K562 (cell line): ENCODE measurements at regions not wholly inside any gene's neighbourhood (a gene's known extent, or its start where the extent isn't known, plus 50 kb on each side); places are given as distances from the start of the nearest gene placed in this dataset.

Experiments
- ATAC-seq: fragments of 200-7000 bp; cut with Tn5 transposase; 3 replicates; pipeline ENCODE4 v1.9.1; 2020; ENCODE audit warnings: moderate library complexity
- BruUV-seq: library from RNA; stranded (reverse); fragments of 400-500 nt; replicated peaks from 2 replicates; lab custom pipeline; 2021; lab: Mats Ljungman, UMichigan
- CTCF ChIA-PET: fragments of 300-600 bp; formaldehyde crosslinking; extraction: SDS; loops from one replicate; lab custom pipeline; 2021; ENCODE audit warnings: low intra/inter-chr PET ratio; lab: Yijun Ruan, JAX
- POLR2A ChIA-PET: fragments of 300-600, 350-650 bp; sonication (Branson Sonifier 250); formaldehyde crosslinking; extraction: SDS; loops from one replicate; lab custom pipeline; 2021; ENCODE audit warnings: antibody characterized with exemption, inconsistent platforms; lab: Yijun Ruan, JAX
- DNase-seq, 4 experiments: peaks; one replicate each; pipeline versions ENCODE4 v3.0.0 to v3.0.0-alpha.2; 2011 to 2018; ENCODE audit warnings: low spot score in 3 of 4, mixed read lengths in 3 of 4; ENCODE audit errors: extremely low read depth in 1 of 4
- FAIRE-seq: peaks from 2 replicates; lab custom pipeline; 2011; peaks lifted over from hg19 to GRCh38; lab: Jason Lieb, UNC
- H2AFZ ChIP-seq: 2 replicates; pipeline ENCODE4 v1.6.0; 2011; ENCODE audit warnings: low read depth, low read length, control low read depth, inconsistent platforms
- H3K27ac ChIP-seq: fragments of 200-600 bp; 3 replicates; pipeline ENCODE4 v1.8.0; 2011; ENCODE audit warnings: low read depth, mild to moderate bottlenecking, control low read depth, inconsistent platforms, low read length, moderate library complexity, mixed read lengths; ENCODE audit errors: extremely low read depth
- H3K27me3 ChIP-seq, 2 experiments: fragments of 300-600 bp in 1 of 2; 2 replicates in 1 of 2; 3 replicates in 1 of 2; pipeline versions ENCODE4 v1.6.0 to v1.8.0; 2011; ENCODE audit warnings: inconsistent platforms in 2 of 2, low read length in 2 of 2, mild to moderate bottlenecking in 1 of 2, mixed read lengths in 1 of 2, moderate library complexity in 1 of 2; ENCODE audit not compliant: control insufficient read depth in 2 of 2, insufficient read depth in 2 of 2
- H3K36me3 ChIP-seq: fragments of 300-600 bp; 3 replicates; pipeline ENCODE4 v1.8.0; 2011; ENCODE audit warnings: mild to moderate bottlenecking, low read length, inconsistent platforms; ENCODE audit not compliant: control insufficient read depth, insufficient read depth
- H3K4me1 ChIP-seq, 2 experiments: fragments of 200-600 bp in 1 of 2; replicated peaks in 1 of 2; 2 replicates in 1 of 2; 3 replicates in 1 of 2; pipeline versions ENCODE4 v1.5.1 to v1.8.0; 2011; ENCODE audit warnings: inconsistent platforms in 2 of 2, low read length in 2 of 2, mild to moderate bottlenecking in 1 of 2, mixed read lengths in 1 of 2, moderate library complexity in 1 of 2; ENCODE audit not compliant: control insufficient read depth in 2 of 2, insufficient read depth in 2 of 2
- H3K4me2 ChIP-seq: 2 replicates; pipeline ENCODE4 v1.6.1; 2011; ENCODE audit warnings: low read length, control low read depth, inconsistent platforms, mixed read lengths; ENCODE audit not compliant: insufficient read depth
- H3K4me3 ChIP-seq: fragments of 200-600 bp; sonication (generic), shearing (Covaris generic); 2 replicates; pipeline ENCODE4 v1.5.1; 2016; ENCODE audit warnings: control low read depth, inconsistent platforms
- H3K79me2 ChIP-seq: fragments of 200-600 bp; 3 replicates; pipeline ENCODE4 v1.8.0; 2011; ENCODE audit warnings: low read length, inconsistent platforms; ENCODE audit not compliant: control insufficient read depth, insufficient read depth
- H3K9ac ChIP-seq, 2 experiments: 2 replicates each; pipeline versions ENCODE4 v1.6.0 to v1.6.1; 2011; ENCODE audit warnings: low read depth in 2 of 2, low read length in 2 of 2, control low read depth in 1 of 2, inconsistent platforms in 1 of 2, mild to moderate bottlenecking in 1 of 2, mixed read lengths in 1 of 2; ENCODE audit not compliant: insufficient read depth in 1 of 2
- H3K9me1 ChIP-seq: one replicate; pipeline ENCODE4 v1.6.0; 2011; ENCODE audit warnings: inconsistent platforms, mild to moderate bottlenecking, low read length, moderate library complexity; ENCODE audit not compliant: control insufficient read depth, insufficient read depth
- H3K9me3 ChIP-seq: replicated peaks from 2 replicates; pipeline ENCODE4 v1.5.1; 2011; ENCODE audit warnings: low read depth, low read length, inconsistent platforms; ENCODE audit not compliant: control insufficient read depth, insufficient read depth
- H4K20me1 ChIP-seq: replicated peaks from 2 replicates; pipeline ENCODE4 v1.6.1; 2011; ENCODE audit warnings: low read length, inconsistent platforms, mixed read lengths; ENCODE audit not compliant: control insufficient read depth, insufficient read depth
- HLTF ChIP-seq: fragments of 450-650 bp; IDR thresholded peaks from 2 replicates; pipeline ENCODE4 v1.6.1; 2016
- MGA ChIP-seq: fragments of 450-650 bp; IDR thresholded peaks from 2 replicates; pipeline ENCODE4 v1.6.1; 2016; ENCODE audit warnings: mild to moderate bottlenecking, moderate library complexity
- NELFE ChIP-seq: IDR thresholded peaks from 2 replicates; pipeline ENCODE4 v1.6.1; 2011; ENCODE audit warnings: mild to moderate bottlenecking; ENCODE audit not compliant: insufficient read depth, insufficient read length
- ZNF507 ChIP-seq: conservative IDR thresholded peaks from 2 replicates; pipeline ENCODE4 v1.6.1; 2017; ENCODE audit warnings: missing genetic modification characterization, missing compliant biosample characterization
- WGBS: fragments of 100-300 bp; shearing (Covaris generic); methylation state at CpG from one replicate; pipeline ENCODE4 v1.1.6; 2016; ENCODE audit warnings: low coverage, mixed read lengths; ENCODE audit not compliant: insufficient coverage; ENCODE audit errors: missing lambda C conversion rate; 5-methylcytosine and 5-hydroxymethylcytosine counted together
- in situ Hi-C: fragments of 300-500 bp; cut with MboI; formaldehyde crosslinking; loops from 4 replicates; pipeline ENCODE4 v1.15.0; 2018; ENCODE audit warnings: inconsistent platforms, mixed read lengths
- intact Hi-C: fragments of 100-400 bp; cut with micrococcal nuclease; formaldehyde crosslinking; loops from 2 replicates; pipeline ENCODE4 v1.14.2; 2022
- TF ChIP-seq, protein P1 (sequence below): fragments of 450-650 bp; formaldehyde crosslinking; IDR thresholded peaks from 2 replicates; pipeline ENCODE4 v1.4.0; 2020; ENCODE audit warnings: mild to moderate bottlenecking, moderate library complexity

DNA sequence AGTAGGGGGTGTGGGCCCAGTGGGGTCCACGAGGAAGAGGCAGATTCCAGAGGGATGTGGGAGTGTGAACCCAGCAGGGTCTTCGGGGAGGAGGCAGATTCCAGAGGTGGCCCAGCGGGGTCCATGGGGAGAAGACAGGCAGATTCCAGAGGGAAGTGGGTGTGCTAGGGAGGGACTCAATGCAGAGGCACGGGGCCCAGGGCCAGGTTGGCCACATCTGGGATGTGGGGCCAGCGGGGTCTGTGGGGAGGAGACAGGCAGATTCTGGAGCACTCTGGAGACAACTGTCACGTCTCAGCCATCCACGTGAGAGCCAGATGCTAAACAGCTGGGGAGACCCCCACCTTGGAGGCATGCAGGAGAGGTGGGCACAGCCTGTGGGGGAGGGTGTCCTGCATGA is 582.6 kb downstream of the TBC1D22A start:
- H3K4me2 ChIP-seq, result no peak overlapping the region
- ChIA-PET POLR2A (no interaction called here), CTCF (no interaction called here)
- no peak overlapping the region for H3K9ac ChIP-seq
- no peaks in the 10 kb centered on the region for H4K20me1 ChIP-seq
- H3K9me3 ChIP-seq, result no peaks in the 10 kb centered on the region
- in situ Hi-C loops, result no loop called here
- no peaks in the 10 kb centered on the region for H3K4me1 ChIP-seq
- TF ChIP-seq HLTF (no peak), ZNF507 (tag) (no peak), MGA (no peak), NELFE (no peak)
- TF ChIP-seq, protein P1, sequence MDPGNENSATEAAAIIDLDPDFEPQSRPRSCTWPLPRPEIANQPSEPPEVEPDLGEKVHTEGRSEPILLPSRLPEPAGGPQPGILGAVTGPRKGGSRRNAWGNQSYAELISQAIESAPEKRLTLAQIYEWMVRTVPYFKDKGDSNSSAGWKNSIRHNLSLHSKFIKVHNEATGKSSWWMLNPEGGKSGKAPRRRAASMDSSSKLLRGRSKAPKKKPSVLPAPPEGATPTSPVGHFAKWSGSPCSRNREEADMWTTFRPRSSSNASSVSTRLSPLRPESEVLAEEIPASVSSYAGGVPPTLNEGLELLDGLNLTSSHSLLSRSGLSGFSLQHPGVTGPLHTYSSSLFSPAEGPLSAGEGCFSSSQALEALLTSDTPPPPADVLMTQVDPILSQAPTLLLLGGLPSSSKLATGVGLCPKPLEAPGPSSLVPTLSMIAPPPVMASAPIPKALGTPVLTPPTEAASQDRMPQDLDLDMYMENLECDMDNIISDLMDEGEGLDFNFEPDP (CRISPR knock-in tag), result no peak
- FAIRE-seq (no peak), ATAC-seq (no peak), DNase-seq (no peak)
- H3K36me3 ChIP-seq, result no peaks in the 10 kb centered on the region
- no peak overlapping the region for H2AFZ ChIP-seq
- H3K79me2 ChIP-seq, result no peaks in the 10 kb centered on the region
- intact Hi-C loops, result no loop called here
- BruUV-seq, result no TSS peak
- no peaks in the 10 kb centered on the region for H3K9me1 ChIP-seq
- no peak overlapping the region for H3K27ac ChIP-seq
- no peak overlapping the region for H3K4me3 ChIP-seq
- peaks cover 0 to 9% of the 10 kb centered on the region in 2 experiments; a peak in 1 of 5 replicates for H3K27me3 ChIP-seq
- WGBS, result 0% methylated on average over 5 of the region's 7 CpGs
